Central memory CD8-positive, alpha-beta T cell (primary cell): ENCODE measurements at regions not wholly inside any gene's neighbourhood (a gene's known extent, or its start where the extent isn't known, plus 50 kb on each side); places are given as distances from the start of the nearest gene placed in this dataset.
"Not testable (repeated sequence)": the region's sequence is repeated elsewhere in the genome, so short reads cannot be mapped to it uniquely, and the experiment has no call there.

ENCODE experiments used
- ATAC-seq: fragments of 150-1000 bp; cut with Tn5 transposase; replicated peaks from 2 replicates; pipeline ENCODE4 v1.10.0; 2022; ENCODE audit warnings: mild to moderate bottlenecking, moderate FRiP score, moderate number of reproducible peaks; ENCODE audit not compliant: poor library complexity, severe bottlenecking; ENCODE audit errors: extremely low read depth
- DNase-seq, 2 donors: peaks; one replicate each; pipeline ENCODE4 v3.0.0; 2021; ENCODE audit warnings: low spot score in 2 of 2
- H3K27ac Mint-ChIP-seq: one replicate; pipeline ENCODE4 v1.8.0; 2022; ENCODE audit warnings: low read depth, mild to moderate bottlenecking, moderate library complexity, mixed read lengths
- H3K27me3 Mint-ChIP-seq: one replicate; pipeline ENCODE4 v1.8.0; 2022; ENCODE audit warnings: mixed read lengths
- H3K36me3 Mint-ChIP-seq: one replicate; pipeline ENCODE4 v1.8.0; 2022; ENCODE audit warnings: mild to moderate bottlenecking, moderate library complexity, mixed read lengths; ENCODE audit not compliant: insufficient read depth
- H3K4me1 Mint-ChIP-seq: one replicate; pipeline ENCODE4 v1.8.0; 2022; ENCODE audit warnings: mixed read lengths
- H3K4me3 Mint-ChIP-seq: one replicate; pipeline ENCODE4 v1.8.0; 2022; ENCODE audit warnings: mild to moderate bottlenecking, moderate library complexity, mixed read lengths
- H3K9me3 Mint-ChIP-seq: one replicate; pipeline ENCODE4 v1.8.0; 2022; ENCODE audit warnings: mixed read lengths

DNA sequence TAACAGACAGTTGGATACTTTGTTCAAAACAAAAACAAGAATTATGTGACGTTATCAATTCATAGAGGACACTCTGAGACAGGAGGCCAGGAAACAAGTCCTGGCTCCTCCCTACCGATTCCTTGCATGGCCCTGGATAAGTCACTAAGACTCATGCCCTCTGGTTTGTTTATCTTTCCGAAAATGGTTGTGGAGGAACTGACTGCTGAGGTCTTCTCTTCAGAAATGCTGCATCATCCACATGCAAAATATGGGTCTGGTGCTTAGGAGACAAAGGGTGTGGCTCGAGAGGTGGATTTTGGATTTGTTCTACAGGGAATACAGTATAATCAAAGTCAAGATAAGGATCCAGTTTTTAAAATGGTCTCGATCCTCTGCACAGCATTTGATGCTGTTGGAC is 130.9 kb downstream of the RELL1 start:
- H3K4me3 Mint-ChIP-seq: no peak overlapping the region
- H3K27me3 Mint-ChIP-seq: no peaks in the 10 kb centered on the region
- ATAC-seq (no peak), DNase-seq (no peak)
- H3K4me1 Mint-ChIP-seq: no peaks in the 10 kb centered on the region
- no peak overlapping the region for H3K27ac Mint-ChIP-seq
- no peaks in the 10 kb centered on the region for H3K36me3 Mint-ChIP-seq
- peaks cover 7% of the 10 kb centered on the region for H3K9me3 Mint-ChIP-seq

DNA sequence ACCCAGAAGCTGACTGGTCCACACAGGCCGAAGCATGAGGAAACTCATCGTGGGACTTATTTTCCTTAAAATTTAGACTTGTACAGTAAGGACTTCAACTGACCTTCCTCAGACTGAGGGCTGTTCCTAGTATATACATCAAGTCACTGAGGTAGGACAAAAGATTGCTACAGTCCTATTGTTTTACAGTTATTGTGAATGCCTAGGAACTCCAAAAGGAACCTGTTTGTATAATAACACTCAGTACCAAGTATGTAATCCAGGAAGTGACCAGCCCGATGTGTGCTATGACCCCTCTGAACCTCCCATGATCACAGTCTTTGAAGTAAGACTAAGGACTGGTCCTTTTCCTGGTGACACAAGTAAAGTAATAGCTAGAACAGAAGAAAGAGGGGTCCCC is 136.3 kb downstream of the RELL1 start:
- not testable (repeated sequence) for H3K4me3 Mint-ChIP-seq, ATAC-seq, DNase-seq, H3K36me3 Mint-ChIP-seq, H3K27ac Mint-ChIP-seq, H3K4me1 Mint-ChIP-seq
- Mint-ChIP-seq H3K27me3 (peaks cover 21% of the 10 kb centered on the region), H3K9me3 (peaks cover 12% of the 10 kb centered on the region)

DNA sequence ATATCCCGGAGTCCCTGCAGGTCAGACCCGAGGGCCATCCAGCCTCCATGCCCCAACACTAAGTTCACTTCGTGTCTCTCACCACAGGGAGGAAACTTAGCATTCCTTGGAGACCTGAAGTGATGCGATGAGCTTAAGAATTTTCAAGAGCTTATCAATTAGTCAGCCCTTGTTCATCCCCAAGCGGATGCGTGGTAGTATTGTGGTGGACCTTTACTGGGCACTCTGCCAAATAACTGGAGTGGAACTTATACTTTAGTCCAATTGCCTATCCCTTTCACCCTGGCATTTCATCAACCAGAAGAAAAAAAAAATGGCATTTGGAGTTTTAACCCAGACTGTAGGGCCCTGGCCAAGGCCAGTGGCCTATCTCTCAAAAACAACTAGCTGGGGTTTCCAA is 137.1 kb downstream of the RELL1 start:
- DNase-seq: no peak
- H3K4me3 Mint-ChIP-seq: no peak overlapping the region
- ATAC-seq: no peak
- no peak overlapping the region for H3K27ac Mint-ChIP-seq
- H3K4me1 Mint-ChIP-seq: no peaks in the 10 kb centered on the region
- H3K9me3 Mint-ChIP-seq: peaks cover 12% of the 10 kb centered on the region
- peaks cover 21% of the 10 kb centered on the region for H3K27me3 Mint-ChIP-seq
- no peaks in the 10 kb centered on the region for H3K36me3 Mint-ChIP-seq

DNA sequence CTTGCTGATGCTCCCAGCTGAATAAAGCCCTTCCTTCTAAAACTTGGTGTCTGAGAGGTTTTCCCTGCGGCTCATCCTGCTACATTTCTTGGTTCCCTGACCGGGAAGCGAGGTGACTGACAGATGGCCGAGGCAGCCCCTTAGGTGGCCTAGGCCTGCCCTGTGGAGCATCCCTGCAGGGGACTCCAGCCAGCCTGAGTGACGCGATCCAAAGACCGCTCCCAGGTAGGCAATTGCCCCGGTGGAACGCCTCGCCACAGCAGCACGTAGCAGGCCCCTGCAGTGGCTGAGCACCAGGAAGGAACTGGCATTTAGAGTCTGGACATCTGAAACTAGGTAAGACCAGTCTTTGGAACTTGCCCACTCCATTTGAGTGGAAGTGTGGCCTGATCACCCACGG is 139.6 kb downstream of the RELL1 start:
- Mint-ChIP-seq H3K9me3 (peaks cover 5% of the 10 kb centered on the region), H3K27me3 (peaks cover 21% of the 10 kb centered on the region), H3K4me3 (no peak overlapping the region), H3K36me3 (no peaks in the 10 kb centered on the region), H3K4me1 (no peaks in the 10 kb centered on the region), H3K27ac (no peak overlapping the region)
- ATAC-seq (no peak), DNase-seq (no peak)

DNA sequence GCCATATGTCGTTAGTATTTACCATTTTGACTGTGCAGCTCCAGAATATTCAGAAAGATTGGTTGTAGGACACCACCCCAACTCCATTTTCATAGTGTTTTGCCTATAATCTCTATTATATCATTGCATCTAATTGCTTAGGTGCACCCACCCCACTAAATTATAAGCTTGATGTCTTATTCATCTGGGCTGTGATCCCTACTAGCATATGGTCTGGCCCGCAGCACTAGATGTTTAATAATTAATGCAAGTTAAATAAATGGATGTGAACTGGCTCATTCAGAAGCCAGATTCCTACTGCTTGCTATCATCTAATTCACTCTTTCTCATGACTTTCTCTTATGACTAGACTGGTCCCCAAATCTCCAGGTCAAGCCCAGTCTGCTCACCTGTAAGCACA is 143.5 kb downstream of the RELL1 start:
- DNase-seq (no peak), ATAC-seq (no peak)
- Mint-ChIP-seq H3K36me3 (no peaks in the 10 kb centered on the region), H3K9me3 (peaks cover 5% of the 10 kb centered on the region), H3K4me1 (no peaks in the 10 kb centered on the region), H3K27ac (no peak overlapping the region), H3K27me3 (peaks cover 21% of the 10 kb centered on the region), H3K4me3 (no peak overlapping the region)

DNA sequence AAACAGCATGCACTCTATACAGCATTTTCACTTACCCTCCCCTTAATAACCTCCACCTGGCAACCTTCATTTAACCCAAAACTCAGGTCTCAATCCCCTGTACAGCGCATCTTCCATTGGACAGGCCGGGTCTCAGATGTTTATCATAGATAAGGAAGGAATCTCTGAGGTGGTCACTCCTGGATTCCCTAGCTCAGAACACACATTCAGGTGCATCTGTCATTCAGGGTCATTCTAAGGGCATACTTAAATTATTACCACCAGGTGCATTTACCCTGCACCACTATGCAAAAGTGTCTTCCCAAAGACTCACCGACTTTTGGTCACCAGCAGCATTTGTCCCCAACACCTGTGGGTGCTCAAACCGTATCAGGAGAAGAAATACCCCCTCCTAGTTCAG is 144.2 kb downstream of the RELL1 start:
- no peak overlapping the region for H3K4me3 Mint-ChIP-seq
- H3K4me1 Mint-ChIP-seq: no peaks in the 10 kb centered on the region
- DNase-seq (no peak), ATAC-seq (no peak)
- peaks cover under 1% of the 10 kb centered on the region for H3K9me3 Mint-ChIP-seq
- peaks cover 14% of the 10 kb centered on the region for H3K27me3 Mint-ChIP-seq
- H3K27ac Mint-ChIP-seq: no peak overlapping the region
- no peaks in the 10 kb centered on the region for H3K36me3 Mint-ChIP-seq

DNA sequence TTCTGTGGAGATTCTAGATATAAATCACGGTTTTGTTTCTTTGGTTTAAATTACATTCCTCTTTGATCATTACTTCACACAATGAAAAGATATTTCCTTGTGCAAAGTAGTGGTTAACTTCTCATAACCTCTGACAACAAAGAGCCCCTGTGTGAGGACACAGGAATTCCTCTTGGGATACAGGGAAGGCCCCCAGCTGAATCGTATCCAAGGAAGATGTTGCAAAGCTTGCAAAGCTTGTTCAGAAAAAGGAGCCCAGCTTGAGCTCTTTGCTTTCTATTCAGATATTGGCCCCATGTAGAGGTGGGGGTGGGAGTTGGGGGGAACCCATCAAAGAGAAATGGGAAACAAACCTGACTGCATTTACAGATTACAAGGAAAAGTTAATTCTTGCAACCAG is 145.7 kb downstream of the RELL1 start:
- no peaks in the 10 kb centered on the region for H3K9me3 Mint-ChIP-seq
- peaks cover 5% of the 10 kb centered on the region for H3K27me3 Mint-ChIP-seq
- H3K36me3 Mint-ChIP-seq: no peaks in the 10 kb centered on the region
- H3K4me3 Mint-ChIP-seq: no peak overlapping the region
- DNase-seq: no peak
- no peaks in the 10 kb centered on the region for H3K4me1 Mint-ChIP-seq
- ATAC-seq: no peak
- H3K27ac Mint-ChIP-seq: no peak overlapping the region

DNA sequence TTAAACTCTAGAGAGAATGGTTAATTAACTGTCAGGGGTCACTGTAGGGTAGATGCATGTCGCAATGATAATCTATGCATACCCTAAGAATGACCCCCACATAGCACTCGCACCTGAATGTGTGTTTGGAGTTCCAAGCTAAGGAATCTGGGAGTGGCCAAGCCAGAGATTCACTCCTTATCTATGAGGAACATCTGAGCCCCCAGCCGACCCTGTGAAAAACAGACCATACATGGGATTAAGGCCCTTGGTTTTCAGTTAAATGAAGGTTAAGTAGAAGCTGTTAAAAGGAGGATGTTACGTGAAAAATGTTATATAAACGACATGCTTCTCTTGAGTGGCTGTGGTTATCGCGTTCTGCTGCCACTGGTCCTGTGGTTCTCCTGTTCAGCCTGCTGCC is 147.2 kb downstream of the RELL1 start:
- Mint-ChIP-seq H3K9me3 (no peaks in the 10 kb centered on the region), H3K36me3 (no peaks in the 10 kb centered on the region), H3K4me1 (no peaks in the 10 kb centered on the region), H3K27me3 (no peaks in the 10 kb centered on the region), H3K27ac (no peak overlapping the region), H3K4me3 (no peak overlapping the region)
- ATAC-seq: no peak
- DNase-seq: no peak

DNA sequence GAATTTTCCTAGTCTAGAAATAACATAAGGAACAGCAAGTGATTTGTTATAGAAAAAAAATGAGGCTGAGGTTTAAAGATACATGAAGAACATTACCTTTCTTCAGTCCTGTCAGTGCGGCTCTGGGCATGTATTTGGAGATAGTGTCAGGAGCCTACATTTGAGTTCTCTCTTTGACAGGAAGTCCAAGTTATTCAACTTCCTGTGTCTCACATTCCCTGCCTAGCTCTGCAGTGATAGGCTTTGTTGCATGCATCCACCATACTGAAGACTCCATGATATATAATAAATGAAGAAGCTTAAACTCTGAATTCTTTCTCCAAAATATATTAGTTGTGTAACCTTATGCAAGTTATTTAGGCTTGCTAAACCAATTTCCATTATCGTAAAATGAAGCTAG is 148.7 kb downstream of the RELL1 start:
- Mint-ChIP-seq H3K27ac (no peak overlapping the region), H3K36me3 (no peaks in the 10 kb centered on the region), H3K9me3 (no peaks in the 10 kb centered on the region), H3K4me1 (no peaks in the 10 kb centered on the region), H3K27me3 (no peaks in the 10 kb centered on the region), H3K4me3 (no peak overlapping the region)
- DNase-seq (no peak), ATAC-seq (no peak)

DNA sequence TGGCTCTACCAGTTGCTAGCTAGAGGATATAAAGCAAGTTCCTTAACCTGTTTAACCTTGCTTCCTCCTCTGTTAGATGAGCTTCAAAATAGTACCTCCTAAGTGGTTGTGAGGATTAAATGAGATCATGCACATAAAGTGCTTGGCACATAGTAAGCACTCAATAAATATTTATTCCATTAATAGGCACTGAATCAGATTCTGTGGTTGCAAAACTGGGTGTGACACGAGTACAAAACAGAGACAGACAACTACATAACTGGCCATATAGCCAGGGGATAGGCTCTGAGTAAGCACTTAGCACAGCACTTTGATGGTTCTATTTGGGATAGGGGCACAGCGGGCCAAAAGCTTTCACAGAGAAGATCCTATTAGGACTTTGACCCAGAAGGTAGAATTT is 150.3 kb downstream of the RELL1 start:
- no peak for DNase-seq
- H3K27me3 Mint-ChIP-seq: no peaks in the 10 kb centered on the region
- H3K4me1 Mint-ChIP-seq: no peaks in the 10 kb centered on the region
- H3K27ac Mint-ChIP-seq: no peak overlapping the region
- ATAC-seq: no peak
- H3K4me3 Mint-ChIP-seq: no peak overlapping the region
- H3K9me3 Mint-ChIP-seq: no peaks in the 10 kb centered on the region
- H3K36me3 Mint-ChIP-seq: no peaks in the 10 kb centered on the region

DNA sequence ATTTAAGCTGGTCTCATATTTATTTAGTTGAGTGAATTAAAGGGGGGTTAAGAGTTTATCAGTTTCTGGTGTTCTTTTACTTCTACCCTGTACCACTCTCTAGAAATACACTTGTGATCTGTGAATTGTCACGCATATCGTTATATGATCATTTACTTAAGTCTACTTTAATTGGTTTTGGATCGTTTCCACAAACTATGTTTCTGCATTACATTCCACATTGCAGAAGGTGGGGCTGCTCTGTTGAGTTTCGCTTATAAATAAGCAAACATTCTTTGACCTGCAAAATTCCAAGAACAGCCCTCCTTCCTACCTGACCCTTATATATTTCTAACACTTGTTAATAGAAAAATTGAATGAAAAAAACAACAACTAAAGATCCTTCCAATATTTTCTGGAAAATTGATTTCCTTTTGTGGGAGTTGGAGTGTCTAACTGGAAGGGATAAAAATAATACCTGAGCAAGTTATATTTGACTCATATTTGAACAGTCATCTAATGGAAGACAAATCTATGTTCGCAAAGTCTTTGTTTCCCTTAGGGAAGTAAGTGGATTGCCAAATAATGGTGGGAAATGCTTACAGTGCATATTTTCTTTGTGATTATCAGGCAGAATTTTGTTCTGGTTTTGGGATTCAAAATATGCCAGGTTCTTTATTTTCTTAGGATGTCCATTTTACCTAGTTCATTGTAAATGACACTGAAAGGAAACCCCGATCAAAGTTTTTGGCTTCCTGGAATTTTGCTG is 152.7 kb downstream of the RELL1 start:
- H3K36me3 Mint-ChIP-seq: no peaks in the 10 kb centered on the region
- H3K27me3 Mint-ChIP-seq: no peaks in the 10 kb centered on the region
- ATAC-seq (no peak), DNase-seq (no peak)
- no peaks in the 10 kb centered on the region for H3K4me1 Mint-ChIP-seq
- H3K27ac Mint-ChIP-seq: no peak overlapping the region
- H3K9me3 Mint-ChIP-seq: no peaks in the 10 kb centered on the region
- no peak overlapping the region for H3K4me3 Mint-ChIP-seq

DNA sequence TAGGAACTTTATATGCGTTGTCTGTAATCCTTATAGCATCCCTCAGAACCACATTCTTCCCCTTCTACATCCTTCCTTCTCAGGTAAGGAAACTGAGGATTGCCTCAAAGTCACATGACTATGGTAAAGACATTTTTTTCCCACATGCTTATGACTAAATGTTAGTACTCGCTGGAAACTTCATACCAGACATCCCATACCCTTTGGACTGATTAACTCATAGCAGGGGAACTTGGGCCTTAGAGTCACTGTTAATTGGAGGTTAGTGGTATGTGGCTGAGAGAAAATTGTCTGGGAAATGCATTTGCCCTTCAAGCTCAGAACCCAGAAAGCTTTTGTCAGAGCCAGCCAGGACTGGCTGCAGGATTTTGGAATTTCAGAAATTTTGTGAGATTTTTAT is 155.0 kb downstream of the RELL1 start:
- no peaks in the 10 kb centered on the region for H3K9me3 Mint-ChIP-seq
- ATAC-seq (no peak), DNase-seq (no peak)

DNA sequence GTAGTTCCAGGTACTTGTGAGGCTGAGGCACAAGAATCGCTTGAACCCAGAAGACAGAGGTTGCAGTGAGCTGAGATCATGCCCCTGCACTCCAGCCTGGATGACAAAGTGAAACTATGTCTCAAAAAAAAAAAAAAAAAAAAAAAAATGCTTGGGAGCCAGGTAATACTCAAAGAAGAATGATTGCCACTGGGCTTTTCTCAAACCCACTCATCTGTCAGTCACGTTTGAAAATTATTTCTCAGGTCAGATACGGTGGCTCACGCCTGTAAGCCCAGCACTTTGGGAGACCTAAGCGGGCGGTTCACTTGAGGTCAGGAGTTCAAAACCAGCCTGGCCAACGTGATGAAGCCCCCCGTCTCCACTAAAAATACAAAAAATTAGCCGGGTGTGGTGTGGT is 155.7 kb downstream of the RELL1 start:
- ATAC-seq: no peak

More for the DNA sequence above, 155.0 kb downstream of the RELL1 start:
- Mint-ChIP-seq H3K27ac (no peak overlapping the region), H3K4me3 (no peak overlapping the region), H3K4me1 (no peaks in the 10 kb centered on the region), H3K27me3 (peaks cover 3% of the 10 kb centered on the region), H3K36me3 (no peaks in the 10 kb centered on the region)

More for the DNA sequence above, 155.7 kb downstream of the RELL1 start:
- peaks cover 10% of the 10 kb centered on the region for H3K27me3 Mint-ChIP-seq
- H3K9me3 Mint-ChIP-seq: no peaks in the 10 kb centered on the region
- H3K4me3 Mint-ChIP-seq: no peak overlapping the region
- no peak overlapping the region for H3K27ac Mint-ChIP-seq
- no peaks in the 10 kb centered on the region for H3K36me3 Mint-ChIP-seq
- no peak for DNase-seq
- no peaks in the 10 kb centered on the region for H3K4me1 Mint-ChIP-seq
